Kidney tubule cell (primary cell): ENCODE measurements at regions not wholly inside any gene's neighbourhood (a gene's known extent, or its start where the extent isn't known, plus 50 kb on each side); places are given as distances from the start of the nearest gene placed in this dataset.

Experiments used
- DNase-seq: peaks from one replicate; pipeline ENCODE4 v3.0.0-alpha.2; 2018; ENCODE audit warnings: low spot score

DNA sequence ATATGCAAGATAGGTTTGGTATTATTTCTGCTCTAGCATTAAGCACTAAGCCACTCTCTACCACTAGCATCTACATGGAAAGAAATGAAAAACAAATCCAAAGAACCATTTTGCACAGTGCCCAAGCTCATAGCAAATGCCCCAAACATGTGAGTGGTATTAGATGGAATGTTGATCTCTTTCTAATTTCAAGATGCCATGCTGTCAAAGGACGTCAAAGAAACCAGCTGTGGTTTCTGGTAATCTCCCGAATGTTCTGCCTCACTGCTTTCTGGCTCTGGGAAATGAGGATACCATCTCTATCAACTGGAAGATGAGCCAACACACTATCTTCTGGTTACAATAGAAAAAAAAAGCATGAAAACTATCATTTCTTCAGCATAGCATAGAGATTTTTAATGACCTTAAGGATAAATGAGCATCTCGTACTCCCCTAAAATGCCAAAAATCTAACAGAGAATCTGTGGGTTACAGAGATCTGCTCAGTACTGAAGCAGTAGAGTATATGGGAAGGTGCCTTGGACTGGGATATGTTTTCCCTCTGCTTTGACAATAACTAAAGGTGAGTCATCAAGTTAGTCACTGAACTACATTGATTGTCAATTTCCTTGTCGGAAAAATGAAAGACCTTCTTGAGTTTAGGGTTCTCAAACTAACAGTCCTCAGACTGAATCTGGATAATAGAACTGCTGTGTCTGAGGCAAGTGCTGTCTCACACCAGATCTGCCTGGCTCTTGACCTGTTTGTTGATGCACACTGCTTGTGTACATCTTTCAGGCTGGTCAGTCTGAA is 244.8 kb upstream of the NCKAP5 start:
- DNase-seq = peak; percentile 94

DNA sequence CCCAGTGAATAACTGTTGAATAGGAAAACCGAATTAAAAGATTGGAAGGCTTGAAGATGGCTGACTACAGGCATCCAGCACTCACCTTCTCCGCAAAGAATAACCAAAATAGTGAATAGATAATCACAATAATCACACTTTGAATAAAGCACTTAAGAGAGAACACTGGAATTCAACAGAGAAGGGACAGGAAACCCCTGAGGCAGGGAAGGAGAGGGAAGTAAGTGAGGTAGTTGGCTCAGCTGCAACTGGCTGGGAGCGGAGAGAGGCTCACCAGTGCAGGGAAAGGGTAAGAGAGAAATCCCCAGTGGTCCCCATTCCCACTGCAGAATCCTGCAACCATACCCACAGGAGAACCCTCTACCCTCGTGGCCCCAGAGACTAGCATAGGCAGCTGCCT is 246.6 kb upstream of the NCKAP5 start:
- DNase-seq = no peak

DNA sequence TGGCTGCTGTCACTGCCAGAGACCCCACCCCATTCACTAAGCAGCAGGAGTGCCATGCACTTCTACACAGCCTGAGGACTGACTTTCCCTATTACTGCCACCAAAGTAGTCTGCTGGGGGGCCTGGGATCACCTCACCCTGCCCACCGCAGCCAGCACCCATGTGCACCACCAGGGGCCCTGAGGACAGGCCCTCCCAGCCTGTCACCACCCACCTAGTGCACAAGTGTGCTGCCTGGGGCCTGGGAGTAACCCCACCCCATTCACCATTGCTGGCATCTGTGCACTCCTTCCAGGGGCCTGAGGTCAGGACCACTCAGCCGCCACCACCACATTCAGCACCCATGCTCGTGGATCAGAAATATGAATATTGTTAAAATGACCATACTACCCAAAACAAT is 247.8 kb upstream of the NCKAP5 start:
- DNase-seq = no peak

DNA sequence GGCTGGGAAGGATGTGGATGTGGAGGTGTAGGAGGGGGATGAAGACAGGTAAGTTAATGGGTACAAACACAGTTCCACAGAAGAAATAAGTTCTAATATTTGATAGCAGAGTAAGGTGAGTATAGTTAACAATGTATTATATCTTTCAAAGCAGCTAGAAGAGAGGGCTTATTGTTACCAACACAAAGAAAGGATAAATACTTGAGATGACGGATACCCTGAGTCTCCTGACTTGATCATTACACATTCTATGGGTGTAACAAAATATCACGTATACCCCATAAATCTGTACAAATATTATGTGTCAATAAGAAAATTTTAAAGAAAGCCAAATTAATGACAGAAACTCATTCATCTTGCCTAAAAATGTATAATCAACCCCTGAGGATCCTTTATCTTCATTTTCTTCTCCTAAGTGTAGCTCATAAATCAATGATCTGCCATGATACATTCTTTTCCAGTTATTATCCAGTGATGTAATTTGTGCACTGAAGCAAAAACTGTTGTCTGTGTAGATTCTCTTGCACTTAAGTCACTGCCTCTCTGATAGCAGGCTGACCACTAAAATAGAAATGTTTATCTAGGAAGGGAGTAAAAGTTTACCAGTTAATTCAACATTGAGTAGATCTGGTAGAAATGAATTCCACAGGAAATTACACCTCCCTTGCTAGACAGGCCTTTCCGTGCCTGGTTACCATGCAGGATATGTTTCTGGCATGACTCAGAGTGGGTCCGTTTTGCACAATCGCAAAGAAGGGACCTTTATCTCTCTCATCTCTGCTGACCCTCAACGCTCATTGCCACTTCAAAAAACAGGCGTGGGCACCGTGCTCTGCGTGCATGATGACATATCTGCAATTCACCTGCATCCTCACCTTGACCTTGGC is 249.7 kb upstream of the NCKAP5 start:
- DNase-seq = peak; percentile 100

DNA sequence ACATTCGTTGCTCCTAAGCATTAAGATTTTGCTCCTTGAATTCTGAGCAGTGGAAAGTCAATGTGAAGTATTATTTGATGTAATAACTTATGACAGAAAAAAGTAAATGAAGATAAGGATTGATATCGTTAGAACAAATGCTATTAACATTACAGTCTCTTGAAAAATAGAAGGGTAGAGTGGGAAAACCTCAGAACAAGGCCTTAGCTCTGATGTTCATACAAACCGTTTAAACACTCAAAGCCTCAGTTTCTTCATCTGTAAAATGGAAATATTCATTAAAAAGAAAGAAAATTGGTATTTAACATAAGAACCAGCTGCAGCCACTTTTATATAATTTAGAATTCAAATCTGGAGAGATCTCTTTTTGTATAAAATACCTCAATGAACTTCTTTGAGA is 250.4 kb upstream of the NCKAP5 start:
- DNase-seq = no peak

DNA sequence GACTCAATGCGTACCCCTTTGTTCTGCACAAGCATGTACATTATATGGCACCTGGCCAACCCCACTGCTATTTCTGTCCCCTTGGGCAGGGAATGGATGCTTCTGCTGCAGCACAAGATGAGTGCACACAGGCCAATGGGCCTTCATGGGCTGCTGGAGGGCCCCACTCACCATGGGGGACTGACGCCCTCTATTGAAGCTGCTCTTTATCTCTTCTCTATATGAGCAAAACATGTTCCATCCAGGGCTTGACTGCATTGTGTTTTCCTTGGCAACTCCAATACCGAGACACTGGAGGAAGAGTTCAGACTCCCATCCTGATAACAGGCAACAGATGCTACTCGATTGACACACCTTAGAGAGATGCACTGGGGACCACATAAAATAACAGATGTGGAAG is 251.6 kb upstream of the NCKAP5 start:
- no peak for DNase-seq

DNA sequence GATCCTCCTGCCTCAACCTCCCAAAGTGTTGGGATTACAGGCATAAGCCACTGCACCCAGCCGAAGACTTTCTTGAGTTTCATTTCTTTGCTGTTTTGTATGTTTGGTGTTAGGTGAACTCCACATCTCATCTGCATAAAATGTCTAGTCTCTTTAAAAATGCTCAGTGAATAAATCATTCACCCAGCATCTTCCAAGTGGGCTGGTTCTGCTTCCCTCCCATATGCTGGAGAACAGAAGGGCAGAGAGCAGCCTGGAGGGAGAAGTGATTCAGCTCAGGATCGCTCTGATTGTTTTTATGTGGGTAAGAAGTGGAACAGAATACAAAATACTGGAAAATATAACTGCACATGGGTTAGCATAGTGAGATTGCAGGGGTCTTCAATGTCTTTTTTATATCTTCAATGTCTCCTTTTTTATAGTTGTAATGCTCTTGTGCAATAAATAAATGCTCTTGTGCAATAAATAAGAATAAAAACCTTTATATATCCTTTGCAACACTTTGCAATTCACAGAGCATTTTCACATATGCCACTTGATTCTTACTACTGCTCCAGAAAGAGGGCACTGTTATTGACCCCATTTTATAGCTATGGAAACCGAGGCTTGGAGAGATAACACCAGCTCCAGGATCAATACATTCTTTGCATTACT is 253.0 kb upstream of the NCKAP5 start:
- DNase-seq = peak; percentile 81

DNA sequence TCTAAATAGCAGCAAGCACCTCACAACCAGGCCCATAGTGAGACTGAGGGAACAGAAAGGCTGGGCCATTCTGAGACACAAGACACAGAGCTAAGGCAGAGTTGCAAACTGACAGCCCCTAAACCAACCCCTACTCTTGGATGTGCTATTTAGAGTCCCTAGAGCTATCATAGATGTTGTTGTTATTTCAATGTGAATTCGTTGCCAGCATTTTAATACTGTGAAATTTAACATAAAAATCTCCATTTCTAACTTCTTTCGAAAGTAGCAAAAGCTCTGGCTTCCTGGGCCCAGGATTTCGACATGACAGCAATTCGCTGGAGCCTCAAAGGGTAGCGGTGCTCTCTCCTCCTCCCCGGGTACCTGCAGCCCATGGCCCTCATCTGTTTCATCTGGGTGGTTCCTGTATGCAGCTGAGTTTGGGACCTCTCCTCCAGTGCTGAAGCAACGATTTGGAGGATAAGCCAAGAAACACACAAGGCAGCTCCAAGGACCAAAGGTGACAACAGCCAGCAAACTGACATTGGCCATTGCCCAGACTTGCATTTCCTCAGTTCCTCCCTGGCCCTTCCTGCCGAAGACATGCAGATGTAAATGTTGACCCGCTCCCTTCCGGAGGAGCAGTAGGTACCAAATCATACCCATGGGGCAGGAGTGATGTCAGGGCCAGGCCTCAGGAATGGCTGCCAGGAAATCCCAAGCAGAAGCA is 254.4 kb upstream of the NCKAP5 start:
- no peak for DNase-seq

DNA sequence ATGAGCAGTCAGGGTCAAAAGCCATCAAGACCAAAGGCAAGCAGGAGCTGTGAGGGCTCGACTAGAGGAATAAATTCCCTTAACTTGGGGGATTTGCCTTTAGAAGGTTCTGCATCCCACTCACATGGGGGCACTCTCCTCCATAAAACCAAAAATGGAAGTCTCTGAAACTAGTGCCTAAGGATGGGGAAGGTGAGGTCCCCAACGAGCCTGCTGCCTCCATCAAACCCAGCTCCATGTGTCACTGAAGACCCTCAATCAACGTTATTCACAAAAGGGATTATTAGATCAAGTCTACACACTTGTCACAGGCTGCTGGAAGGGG is 254.9 kb upstream of the NCKAP5 start:
- DNase-seq = no peak

DNA sequence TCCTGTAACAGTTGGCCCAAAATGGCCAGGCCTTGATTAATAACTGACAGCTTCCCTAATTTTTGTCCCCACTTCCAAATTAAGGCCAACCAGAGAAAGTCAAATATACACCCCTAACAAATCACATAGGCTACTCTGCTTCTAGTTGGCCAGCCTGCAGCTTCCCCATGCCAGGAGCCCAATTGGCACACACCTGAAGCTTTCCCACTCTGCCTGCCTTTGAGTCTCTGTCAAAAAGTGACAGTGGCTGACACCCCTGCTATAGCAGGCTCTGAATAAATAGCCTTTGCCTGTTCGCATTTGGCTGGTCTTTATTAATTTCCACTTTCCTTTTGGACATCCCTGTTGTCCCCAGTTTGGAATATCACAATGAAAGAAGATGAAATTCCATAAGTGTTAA is 256.6 kb upstream of the NCKAP5 start:
- DNase-seq = no peak

DNA sequence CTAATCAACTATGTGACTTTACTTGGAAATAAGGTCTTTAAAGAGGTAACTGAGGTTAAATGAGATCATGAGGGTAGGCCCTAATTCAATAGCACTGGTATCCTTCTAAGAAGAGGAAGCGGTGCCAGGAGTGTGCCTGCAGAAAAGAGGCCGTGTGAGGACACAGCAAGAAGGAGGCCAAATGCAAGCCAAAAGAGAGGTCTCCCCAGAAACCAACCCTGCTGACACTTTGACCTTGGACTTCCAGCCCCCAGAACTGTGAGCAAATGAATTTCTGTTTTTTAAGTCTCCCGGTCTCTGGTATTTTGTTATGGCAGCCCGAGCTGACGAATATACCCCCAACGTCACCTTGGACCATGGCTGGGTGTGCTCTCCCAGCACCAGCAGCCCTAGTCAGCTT is 257.5 kb upstream of the NCKAP5 start:
- no peak for DNase-seq

DNA sequence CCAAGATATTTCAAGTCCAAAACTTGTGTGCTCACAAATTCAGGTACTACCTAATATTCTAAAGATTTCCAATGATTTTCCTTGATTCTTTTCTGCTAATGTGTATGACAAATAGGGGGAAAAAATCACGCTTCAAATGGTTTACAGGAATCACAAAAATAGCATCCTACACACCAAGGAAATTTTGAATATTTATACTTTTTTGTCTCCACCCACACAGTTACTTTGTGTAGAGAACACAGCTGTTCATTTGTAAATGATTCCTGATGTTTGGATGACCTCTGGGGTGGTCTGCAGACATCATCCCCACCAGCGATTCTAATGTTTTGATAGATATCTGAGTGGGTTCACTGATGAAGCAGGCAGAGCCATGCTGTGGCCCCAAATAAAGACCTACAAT is 260.6 kb upstream of the NCKAP5 start:
- DNase-seq = no peak

DNA sequence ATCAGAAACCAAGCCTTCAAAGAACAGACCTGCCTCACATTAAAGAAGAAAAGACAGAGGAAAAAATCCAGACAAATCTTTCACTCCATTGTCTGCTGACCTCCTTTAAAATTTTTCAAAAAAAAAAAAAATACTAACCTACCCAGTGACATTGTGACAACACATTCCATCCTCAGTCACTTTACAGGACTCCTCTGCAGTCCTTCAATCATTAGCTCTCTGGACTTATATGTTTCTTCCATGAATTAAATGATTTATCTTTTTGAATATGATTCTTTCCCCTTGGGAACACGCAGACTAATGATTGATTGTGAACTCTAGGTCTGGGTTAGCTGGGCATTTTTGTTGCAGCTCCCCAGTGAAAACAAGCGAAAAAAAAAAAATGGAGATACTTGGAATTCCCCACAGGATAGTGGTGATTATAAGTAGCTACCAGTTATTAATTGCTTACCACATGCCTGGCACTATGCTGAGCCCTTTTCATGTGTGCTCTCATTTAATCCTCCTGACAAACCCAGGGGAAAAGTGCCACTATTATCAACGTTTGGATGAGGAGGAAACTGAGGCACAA is 261.3 kb upstream of the NCKAP5 start:
- peak; percentile 42 for DNase-seq

DNA sequence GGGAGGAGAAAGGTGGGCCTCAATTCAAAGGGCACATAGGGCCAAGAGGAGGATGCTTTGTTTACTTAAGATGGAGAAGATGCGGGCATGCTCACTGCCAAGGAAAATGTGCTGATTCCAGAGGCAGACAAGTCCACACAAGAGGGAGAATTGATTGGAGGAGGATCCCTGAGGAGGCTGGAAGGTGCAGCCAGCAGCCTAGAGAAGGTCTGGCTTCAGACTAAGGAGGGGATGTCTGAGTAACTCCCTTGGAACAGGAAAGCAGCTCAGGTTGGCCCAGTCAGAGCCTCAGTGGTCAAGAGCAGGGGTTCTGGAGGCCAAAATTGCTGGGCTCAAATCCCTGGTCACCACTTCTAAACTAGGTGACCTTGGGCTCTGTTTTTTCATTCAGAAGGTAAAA is 265.5 kb upstream of the NCKAP5 start:
- no peak for DNase-seq

DNA sequence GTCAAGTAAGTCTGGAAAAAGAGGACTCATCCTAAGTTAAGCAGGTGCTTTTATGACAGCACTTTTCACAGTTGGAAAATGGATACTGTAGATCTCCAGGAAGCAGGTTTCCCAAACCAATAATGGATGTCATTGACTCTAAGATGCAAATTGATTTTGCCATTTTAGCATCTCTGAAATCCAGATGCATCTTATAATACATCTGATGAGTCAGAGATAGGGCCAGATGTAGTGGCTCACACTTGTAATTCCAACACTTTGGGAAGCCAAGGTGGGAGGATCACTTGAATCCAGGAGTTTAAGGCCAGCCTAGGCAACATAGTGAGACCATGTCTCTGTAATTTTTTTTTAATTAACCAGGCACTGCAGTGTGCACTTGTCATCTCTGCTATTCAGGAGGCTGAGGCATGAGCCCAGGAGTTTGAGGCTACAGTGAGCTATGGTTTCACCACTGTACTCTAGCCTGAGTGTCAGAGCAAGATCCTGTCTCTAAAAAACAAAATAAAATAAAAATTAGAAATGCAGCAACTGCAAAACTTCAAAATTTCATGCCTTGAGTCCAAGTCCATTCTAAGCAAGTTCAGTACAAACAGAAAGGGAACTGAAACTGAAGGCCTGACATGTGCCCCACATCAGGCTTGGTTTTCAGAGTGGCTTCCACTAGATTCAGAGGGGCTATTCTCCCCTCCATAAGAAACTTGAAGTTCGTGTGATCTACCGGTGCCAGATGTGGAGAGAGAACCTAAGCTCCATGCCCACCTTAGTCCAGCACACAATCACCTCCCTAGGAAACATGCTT is 267.8 kb upstream of the NCKAP5 start:
- DNase-seq = no peak

DNA sequence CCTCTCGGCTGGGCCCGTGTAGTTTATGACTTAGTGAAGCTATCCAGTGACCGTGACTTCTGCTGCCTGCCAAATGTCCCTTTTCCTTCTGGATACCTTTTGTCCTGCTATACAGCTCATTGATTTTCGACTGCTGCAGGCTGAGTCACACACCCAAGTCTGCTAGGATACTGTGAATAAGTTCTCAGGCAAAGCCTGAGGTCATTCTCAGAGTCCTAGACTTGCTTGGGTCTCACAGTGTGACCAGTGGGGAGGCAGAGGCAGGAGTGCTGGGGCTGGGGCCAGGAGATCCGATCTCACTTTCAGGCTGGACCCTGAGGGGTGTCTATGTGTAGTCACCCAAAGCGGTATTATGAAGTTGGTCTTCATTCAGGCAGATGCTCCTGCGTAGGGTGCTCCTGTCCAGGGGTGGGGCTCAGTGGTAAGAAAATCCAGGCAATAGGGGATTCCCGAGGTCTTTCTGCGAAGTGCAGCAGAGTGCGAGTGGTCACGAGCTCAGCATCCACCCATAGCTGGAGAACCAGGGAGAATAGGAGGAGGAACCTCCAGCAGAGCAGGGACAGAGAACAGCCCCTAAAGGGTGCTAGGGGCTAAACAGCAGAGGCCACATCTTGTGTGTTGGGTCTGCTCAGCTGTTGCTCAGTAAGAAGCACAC is 268.6 kb upstream of the NCKAP5 start:
- DNase-seq = peak; percentile 97

DNA sequence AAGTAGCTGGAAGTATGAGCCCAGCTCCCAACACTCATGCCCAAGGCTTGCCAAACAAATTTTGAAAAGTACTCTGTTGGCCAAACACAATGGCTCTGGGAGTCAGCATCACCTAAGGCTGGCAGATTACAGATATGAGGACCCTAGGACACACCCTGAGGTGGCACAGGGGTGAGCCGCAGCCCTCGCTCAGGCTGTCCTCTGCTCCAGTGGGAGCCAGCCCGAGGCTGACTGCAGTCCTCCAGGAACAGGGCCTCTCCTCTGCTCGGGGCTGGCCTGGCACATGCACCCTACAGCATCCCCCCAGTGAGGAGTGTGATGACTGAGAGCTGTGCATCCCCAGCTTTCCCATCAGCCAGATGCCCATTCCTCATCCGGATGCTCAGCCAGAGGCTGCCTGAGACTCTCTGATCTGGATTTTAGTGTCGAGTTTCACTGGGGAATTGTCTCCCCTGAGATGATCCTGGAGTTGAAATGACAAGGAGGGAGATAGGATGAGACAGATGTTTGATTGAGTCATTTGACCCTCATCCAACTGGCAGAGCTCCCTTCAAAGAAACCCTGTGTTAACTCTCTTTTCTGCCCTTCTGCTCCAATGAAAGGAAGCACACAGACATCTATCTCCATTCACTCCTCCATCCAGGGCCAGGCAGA is 269.3 kb upstream of the NCKAP5 start:
- peak; percentile 50 for DNase-seq

DNA sequence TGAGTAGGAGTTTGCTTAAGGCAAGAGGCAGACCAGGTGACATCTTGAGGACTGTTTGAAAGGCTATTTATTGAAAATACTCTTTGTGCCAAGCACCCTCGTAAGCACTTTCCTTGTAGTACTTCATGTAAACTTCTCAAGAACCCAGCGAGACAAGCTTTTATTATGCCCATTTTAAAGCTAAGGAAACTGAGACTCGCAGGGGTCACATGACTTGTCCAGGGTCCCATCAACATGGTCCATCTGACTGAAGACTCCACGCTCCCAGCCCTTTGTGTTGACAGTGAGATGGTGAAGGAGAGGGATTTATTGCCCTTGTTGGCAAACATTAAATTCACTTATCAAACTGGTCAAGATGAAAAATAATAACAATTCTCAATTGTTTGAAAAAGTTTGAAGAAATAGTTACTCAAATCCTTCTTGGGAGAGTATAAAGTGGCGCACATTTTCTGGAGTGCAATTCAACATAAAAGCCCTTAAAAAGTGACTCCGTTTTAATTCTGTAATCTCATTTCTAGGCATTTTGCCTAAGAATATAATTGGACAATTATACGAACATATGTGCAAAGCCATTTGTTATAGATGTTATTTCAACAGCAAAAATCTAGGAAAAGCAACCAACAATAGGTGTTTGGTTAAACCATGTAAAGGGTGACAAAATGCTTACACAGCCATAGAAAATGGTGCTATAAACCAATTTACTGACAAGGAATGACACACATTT is 270.5 kb upstream of the NCKAP5 start:
- no peak for DNase-seq

DNA sequence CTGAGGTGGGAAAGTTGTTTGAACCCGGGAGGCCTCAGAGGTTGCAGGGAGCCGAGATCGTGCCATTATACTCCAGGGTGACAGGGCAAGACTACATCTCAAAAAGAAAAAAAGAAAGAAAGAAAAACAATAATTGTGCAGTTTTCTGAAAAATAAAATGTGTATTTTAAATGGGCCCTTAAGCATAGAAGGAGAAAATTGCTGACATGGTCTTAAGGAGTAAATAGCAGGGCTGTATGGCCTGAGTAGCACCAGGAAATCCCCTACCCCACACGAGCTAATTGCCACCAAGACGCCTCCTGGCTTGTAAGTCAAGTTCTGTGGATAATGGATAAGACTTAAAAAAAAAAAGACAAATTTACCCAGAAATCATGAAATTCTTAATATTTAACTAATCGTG is 271.4 kb upstream of the NCKAP5 start:
- no peak for DNase-seq
